GM18505 (cell line): ENCODE measurements at regions not wholly inside any gene's neighbourhood (a gene's known extent, or its start where the extent isn't known, plus 50 kb on each side); places are given as distances from the start of the nearest gene placed in this dataset.

Source experiments
- ATAC-seq: cut with Tn5 transposase; IDR thresholded peaks from one replicate; pipeline ENCODE4 v1.9.1; 2021; ENCODE audit not compliant: unreplicated experiment
- POLR2A ChIP-seq: IDR thresholded peaks from 4 replicates; pipeline ENCODE4 v1.6.1; 2011; ENCODE audit warnings: borderline replicate concordance; ENCODE audit not compliant: insufficient read depth, insufficient read length; ENCODE audit errors: extremely low read depth

- TF ChIP-seq POLR2A: no peak
- ATAC-seq: no peak
Observed at GRCh38 chr9:7402334-7403027, 397.1 kb downstream of the DMAC1 start.

DNA sequence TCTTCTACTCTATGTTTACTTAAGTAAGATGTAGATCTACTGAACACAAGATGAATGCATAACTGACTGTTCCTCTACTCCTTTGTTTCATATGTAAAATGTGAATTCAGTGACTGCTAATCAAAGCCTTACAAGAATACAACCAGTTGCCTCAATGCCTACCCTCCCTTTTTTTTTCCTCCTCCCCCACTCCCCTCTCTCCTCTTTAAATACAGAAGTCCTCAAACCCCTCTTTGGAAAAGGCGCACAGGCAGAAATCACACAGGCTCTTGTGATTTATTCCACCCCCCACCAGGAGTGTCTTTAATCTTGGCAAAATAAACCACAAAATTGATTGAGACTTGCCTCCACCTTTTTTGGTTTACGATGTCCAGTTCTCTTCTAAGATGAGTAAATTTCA is 398.5 kb downstream of the DMAC1 start:
- TF ChIP-seq POLR2A: no peak
- ATAC-seq: no peak

DNA sequence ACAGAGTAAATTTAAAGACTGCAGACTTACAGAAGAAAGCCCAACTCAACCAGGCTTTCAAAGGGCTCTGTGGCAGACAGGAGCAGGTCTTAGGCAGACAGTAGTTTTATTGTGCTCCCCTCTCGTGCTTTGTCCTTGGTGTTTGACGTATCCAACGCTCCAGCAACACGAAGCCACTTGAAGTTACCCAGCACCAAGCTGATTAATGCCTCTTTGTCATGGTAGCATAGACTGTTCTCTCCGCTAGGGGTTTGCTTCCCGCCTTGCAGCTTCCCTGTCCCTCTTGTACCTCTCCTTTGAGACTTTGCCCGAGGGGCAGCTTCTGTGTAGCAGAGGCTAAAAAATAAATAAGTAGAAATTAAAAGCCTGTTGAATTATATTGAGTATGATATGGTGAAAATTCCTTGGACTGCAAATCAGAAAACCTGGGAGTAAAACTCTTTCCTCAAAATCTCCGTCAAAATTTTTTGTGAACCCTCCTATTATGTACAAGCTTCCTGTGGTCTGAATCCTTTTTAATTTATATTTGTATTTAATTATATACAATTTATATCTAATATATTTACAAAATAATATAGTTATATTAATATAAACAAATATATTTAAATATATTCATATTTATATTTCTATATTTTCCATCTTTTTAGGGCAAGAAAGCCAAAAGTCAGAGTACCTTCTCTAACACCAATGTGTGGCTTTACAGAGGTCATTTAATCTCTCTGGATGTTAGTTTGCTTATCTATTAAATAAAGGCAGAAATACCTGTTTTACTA is 405.4 kb downstream of the DMAC1 start:
- TF ChIP-seq POLR2A: no peak
- ATAC-seq: no peak

DNA sequence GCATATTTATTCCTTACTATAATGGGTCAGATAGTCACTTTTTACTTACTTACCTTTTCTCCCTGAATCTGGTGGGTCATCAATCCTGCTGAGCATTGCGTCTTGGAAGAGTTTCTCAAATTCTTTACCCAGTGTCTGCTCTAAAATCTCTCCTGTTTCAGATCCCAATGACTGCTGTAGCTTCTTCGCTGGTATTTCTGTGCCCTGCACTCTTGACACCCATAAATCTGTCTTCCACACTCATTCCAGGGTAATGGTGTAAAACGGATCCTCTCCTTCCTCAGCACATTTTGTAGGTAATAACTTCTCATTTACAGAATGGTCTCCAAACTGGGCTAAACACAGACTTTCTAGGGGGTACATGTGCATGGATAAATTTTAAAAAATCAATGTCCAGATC is 407.4 kb downstream of the DMAC1 start:
- ATAC-seq: no peak
- TF ChIP-seq POLR2A: no peak

DNA sequence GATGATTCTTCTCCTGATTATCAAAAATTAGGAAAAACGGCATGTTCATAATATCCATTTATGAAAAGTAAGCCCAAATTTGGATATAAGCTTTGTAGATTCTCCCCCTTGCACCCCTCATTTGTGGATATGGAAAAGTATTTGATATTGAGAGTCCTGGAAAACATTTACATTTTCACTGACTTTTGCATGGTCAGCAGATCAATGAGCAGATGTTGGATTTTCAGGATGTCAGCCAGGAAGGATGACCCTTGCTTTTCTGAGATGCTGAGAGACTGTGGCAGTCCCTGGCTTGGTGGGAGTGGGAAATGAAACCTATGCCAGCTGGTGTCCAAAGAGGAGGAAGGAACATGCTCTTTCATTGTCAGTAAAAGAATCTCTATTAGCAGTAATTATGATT is 410.8 kb downstream of the DMAC1 start:
- ATAC-seq: no peak
- no peak for TF ChIP-seq POLR2A

DNA sequence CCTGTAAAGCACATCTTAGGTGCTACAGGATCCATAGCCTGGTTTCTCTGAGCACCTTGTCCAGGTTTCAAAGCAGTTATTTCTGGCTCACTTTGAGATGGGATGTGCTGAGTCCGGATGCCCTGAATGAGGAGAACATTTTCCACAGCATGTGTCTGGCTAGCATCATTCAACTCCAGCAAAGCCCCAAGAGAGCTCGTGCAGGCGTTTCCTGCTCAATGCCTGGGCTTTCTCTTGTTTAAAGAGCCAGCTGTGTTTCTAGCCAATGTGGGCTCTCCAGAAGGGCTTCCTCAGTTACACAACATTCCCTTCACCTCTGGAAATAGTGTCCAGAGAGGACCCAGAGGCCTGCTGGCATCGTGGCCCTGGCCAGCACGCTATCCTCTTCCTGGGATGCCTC is 411.7 kb downstream of the DMAC1 start:
- no peak for TF ChIP-seq POLR2A
- ATAC-seq: no peak

DNA sequence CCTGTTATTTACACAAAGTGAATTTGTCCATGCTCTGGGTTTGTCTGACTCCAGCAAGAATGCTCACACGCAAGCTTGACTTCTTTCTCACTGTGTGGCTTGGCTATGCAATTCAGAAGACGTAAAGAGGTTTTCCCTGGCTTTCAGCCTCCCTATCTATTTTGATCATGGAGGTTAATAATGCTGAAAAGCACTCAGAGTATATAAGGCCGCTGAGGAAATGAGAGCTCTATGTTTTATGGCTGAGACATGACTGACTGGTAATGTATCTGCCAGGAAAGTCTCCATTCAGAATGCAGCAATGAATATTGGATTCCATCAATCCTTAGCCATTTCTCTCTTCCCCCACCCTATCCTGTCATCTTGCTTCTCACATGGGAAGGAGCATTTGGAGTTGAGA is 417.3 kb downstream of the DMAC1 start:
- no peak for ATAC-seq
- TF ChIP-seq POLR2A: no peak

- no peak for ATAC-seq
- no peak for TF ChIP-seq POLR2A
Observed at GRCh38 chr9:7377489-7377888, 422.1 kb downstream of the DMAC1 start.

DNA sequence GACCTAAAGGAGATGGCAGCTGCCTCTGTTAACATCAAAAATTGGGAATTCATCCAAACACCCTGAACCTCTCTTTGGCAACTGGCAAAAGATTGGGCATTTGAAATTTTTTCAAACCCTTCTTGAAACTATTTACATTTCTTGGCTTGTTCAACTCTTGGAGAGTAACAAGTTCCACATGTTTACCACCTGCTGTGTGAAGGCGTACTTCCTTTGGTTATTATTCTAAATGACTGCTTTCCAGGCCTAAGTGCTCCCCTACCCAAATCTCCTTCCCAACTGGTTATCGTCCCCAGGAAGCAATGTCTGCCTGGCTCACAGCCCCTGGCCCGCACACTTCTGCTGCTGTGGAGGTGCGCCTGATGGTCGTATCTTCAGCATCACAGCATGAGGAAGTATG is 422.7 kb downstream of the DMAC1 start:
- TF ChIP-seq POLR2A: no peak
- ATAC-seq: no peak

DNA sequence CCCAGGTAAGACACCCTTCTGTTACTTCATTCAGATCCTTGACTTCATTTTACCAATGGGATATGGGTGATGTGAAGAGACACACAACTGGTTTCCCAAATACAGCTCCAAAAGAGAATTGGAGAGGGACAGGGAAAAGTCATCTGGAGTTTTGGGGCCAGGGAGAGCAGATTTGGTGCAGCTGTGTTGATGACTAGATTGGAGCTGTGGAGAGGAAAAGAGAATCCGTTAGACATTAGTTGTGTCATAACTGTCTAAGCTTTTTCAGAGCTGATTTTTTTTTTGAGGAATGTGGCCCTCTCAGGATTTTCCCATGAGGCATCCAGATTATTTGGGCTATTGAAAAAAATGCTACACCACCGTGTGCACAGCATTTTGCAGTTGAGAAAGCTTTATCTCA is 423.4 kb downstream of the DMAC1 start:
- TF ChIP-seq POLR2A: no peak
- ATAC-seq: no peak

DNA sequence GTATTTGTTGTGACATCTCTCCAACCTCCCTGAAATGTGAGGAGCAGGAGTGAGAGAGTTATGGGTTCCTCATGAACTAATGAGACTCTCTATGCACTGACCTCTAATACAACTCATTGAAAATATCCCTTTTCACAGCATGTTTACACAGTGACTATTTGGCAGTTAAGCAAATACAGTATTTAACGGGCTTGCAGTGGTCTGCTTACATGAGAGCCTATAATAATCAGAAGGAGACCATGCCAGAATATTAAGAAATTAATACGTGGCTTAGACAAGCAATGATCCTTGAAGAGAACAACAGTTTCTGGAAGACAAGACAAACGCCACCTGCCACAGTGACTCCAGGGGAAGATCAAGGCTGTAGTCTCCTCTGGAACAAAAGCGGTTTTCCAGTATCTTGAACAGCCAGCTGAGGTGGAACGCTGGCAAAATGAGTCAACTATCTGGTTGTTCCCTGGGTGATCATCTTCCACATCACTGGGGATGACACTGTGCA is 424.5 kb downstream of the DMAC1 start:
- no peak for ATAC-seq

GRCh38 chr9:7370988-7371387 is 428.6 kb downstream of the DMAC1 start:
- TF ChIP-seq POLR2A: no peak
- ATAC-seq: no peak

More for the DNA sequence above, 424.5 kb downstream of the DMAC1 start:
- TF ChIP-seq POLR2A: no peak

- no peak for TF ChIP-seq POLR2A
- ATAC-seq: no peak
Observed at GRCh38 chr9:7370381-7370780, 429.2 kb downstream of the DMAC1 start.

DNA sequence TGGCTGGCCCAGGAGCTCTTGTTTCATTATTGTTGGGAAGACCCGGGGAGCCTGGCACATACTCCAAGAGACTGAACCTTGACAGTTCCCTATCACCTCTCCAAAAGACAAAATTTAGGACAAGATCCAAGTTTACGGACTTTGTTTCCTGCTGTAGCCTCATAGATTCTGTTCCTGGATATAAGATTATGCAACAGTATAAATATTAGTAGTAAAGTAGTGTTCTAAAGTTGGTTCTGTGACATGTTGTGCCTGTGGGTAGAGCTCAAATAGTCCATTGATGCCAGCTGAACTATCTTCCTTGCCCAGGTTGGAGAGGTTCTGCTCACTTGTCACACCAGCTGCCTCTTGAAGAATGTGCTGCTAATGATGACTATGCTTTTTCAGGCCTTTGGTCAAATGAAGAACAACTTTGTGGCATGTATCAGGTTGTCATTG is 430.2 kb downstream of the DMAC1 start:
- no peak for ATAC-seq
- TF ChIP-seq POLR2A: no peak
